GM12891 (cell line): ENCODE measurements at regions not wholly inside any gene's neighbourhood (a gene's known extent, or its start where the extent isn't known, plus 50 kb on each side); places are given as distances from the start of the nearest gene placed in this dataset.

Experiments used
- DNase-seq: peaks from one replicate; pipeline ENCODE4 v3.0.0; 2011; ENCODE audit warnings: low spot score; ENCODE audit not compliant: insufficient read length
- FAIRE-seq: peaks from 2 replicates; lab custom pipeline; 2011; peaks lifted over from hg19 to GRCh38; lab: Jason Lieb, UNC
- PAX5 ChIP-seq: IDR thresholded peaks from 2 replicates; pipeline ENCODE4 v1.6.1; 2011; ENCODE audit warnings: low read length, moderate library complexity, mild to moderate bottlenecking; ENCODE audit not compliant: insufficient read depth, severe bottlenecking
- POLR2A ChIP-seq: IDR thresholded peaks from 2 replicates; pipeline ENCODE4 v1.6.1; 2011; ENCODE audit warnings: low read depth, low read length, control low read depth
- POLR2AphosphoS5 ChIP-seq: IDR thresholded peaks from 2 replicates; pipeline ENCODE4 v1.6.1; 2011; ENCODE audit warnings: low read depth, low read length, control low read depth
- POU2F2 ChIP-seq: IDR thresholded peaks from 2 replicates; pipeline ENCODE4 v1.6.1; 2011; ENCODE audit warnings: low read depth, mild to moderate bottlenecking, control low read depth, low read length, moderate library complexity
- SPI1 ChIP-seq: IDR thresholded peaks from 2 replicates; pipeline ENCODE4 v1.6.1; 2011; ENCODE audit warnings: low read depth, low read length, control low read depth
- TAF1 ChIP-seq: IDR thresholded peaks from 2 replicates; pipeline ENCODE4 v1.6.1; 2011; ENCODE audit warnings: low read depth, low read length, control low read depth

GRCh38 chr2:146537477-146537876 lies 1307.4 kb upstream of the ACVR2A start:
- FAIRE-seq (no peak), DNase-seq (no peak)
- TF ChIP-seq PAX5: no peak
- TF ChIP-seq SPI1: no peak
- TF ChIP-seq POLR2A: no peak

GRCh38 chr2:146532509-146533147 lies 1312.2 kb upstream of the ACVR2A start:
- TF ChIP-seq PAX5 (no peak), TAF1 (no peak), POLR2AphosphoS5 (no peak), POU2F2 (no peak), SPI1 (no peak), POLR2A (no peak)
- FAIRE-seq (no peak), DNase-seq (no peak)

- DNase-seq: no peak
- no peak for FAIRE-seq
Measured at GRCh38 chr2:146532009-146532408, 1312.8 kb upstream of the ACVR2A start.

GRCh38 chr2:146530886-146531285 lies 1313.9 kb upstream of the ACVR2A start:
- no peak for TF ChIP-seq PAX5
- DNase-seq (no peak), FAIRE-seq (no peak)

More at GRCh38 chr2:146532009-146532408, 1312.8 kb upstream of the ACVR2A start:
- TF ChIP-seq PAX5 (no peak), POLR2A (no peak), SPI1 (no peak), POU2F2 (no peak), TAF1 (no peak), POLR2AphosphoS5 (no peak)

GRCh38 chr2:146527166-146527565 lies 1317.7 kb upstream of the ACVR2A start:
- no peak for TF ChIP-seq POLR2AphosphoS5
- TF ChIP-seq POLR2A: no peak
- TF ChIP-seq TAF1: no peak
- no peak for TF ChIP-seq POU2F2
- TF ChIP-seq SPI1: no peak
- TF ChIP-seq PAX5: no peak
- DNase-seq: no peak
- FAIRE-seq: no peak

GRCh38 chr2:146523196-146523595 lies 1321.6 kb upstream of the ACVR2A start:
- no peak for TF ChIP-seq POLR2A
- TF ChIP-seq TAF1: no peak
- no peak for TF ChIP-seq POU2F2
- TF ChIP-seq PAX5: no peak
- no peak for TF ChIP-seq SPI1
- no peak for TF ChIP-seq POLR2AphosphoS5
- FAIRE-seq (no peak), DNase-seq (no peak)

GRCh38 chr2:146506851-146507250 lies 1338.0 kb upstream of the ACVR2A start:
- no peak for DNase-seq
- TF ChIP-seq POLR2A (no peak), SPI1 (no peak), POLR2AphosphoS5 (no peak), PAX5 (no peak), TAF1 (no peak), POU2F2 (no peak)
- no peak for FAIRE-seq

GRCh38 chr2:146503366-146503765 lies 1341.5 kb upstream of the ACVR2A start:
- no peak for TF ChIP-seq PAX5
- no peak for TF ChIP-seq TAF1
- FAIRE-seq (no peak), DNase-seq (no peak)

GRCh38 chr2:146496248-146496647 lies 1348.6 kb upstream of the ACVR2A start:
- DNase-seq: no peak
- no peak for FAIRE-seq
- no peak for TF ChIP-seq PAX5
- TF ChIP-seq POU2F2: no peak
- no peak for TF ChIP-seq TAF1
- TF ChIP-seq SPI1: no peak
- TF ChIP-seq POLR2AphosphoS5: no peak
- TF ChIP-seq POLR2A: no peak

GRCh38 chr2:146489386-146489785 lies 1355.4 kb upstream of the ACVR2A start:
- DNase-seq (no peak), FAIRE-seq (no peak)
- no peak for TF ChIP-seq POLR2AphosphoS5
- TF ChIP-seq SPI1: no peak
- TF ChIP-seq POLR2A: no peak
- TF ChIP-seq TAF1: no peak
- no peak for TF ChIP-seq PAX5
- TF ChIP-seq POU2F2: no peak
